GM18505 (cell line): ENCODE measurements at regions not wholly inside any gene's neighbourhood (a gene's known extent, or its start where the extent isn't known, plus 50 kb on each side); places are given as distances from the start of the nearest gene placed in this dataset.
"Not testable (repeated sequence)": the region's sequence is repeated elsewhere in the genome, so short reads cannot be mapped to it uniquely, and the experiment has no call there.

Source experiments
- ATAC-seq: cut with Tn5 transposase; IDR thresholded peaks from one replicate; pipeline ENCODE4 v1.9.1; 2021; ENCODE audit not compliant: unreplicated experiment
- POLR2A ChIP-seq: IDR thresholded peaks from 4 replicates; pipeline ENCODE4 v1.6.1; 2011; ENCODE audit warnings: borderline replicate concordance; ENCODE audit not compliant: insufficient read depth, insufficient read length; ENCODE audit errors: extremely low read depth

DNA sequence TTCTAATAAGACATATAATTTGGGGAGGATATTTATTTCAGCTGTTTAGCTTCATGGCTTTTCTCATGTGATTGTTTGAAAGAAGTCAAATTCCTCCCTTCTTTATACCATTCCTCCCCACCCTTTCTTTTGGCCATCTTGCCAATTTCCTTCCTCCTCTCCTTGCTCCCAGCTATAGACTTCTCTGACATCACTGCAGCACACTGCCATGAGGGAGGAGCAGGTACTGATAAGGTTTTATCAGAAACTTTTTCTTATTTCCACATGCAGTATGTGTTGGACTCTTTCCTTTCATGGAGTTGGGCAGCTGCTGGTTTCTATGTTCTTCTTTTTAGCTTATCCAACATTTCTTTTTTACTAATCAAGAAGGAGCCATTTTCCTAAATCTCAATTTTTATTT, 481.7 kb upstream of the NR3C2 start:
- ATAC-seq: no peak

DNA sequence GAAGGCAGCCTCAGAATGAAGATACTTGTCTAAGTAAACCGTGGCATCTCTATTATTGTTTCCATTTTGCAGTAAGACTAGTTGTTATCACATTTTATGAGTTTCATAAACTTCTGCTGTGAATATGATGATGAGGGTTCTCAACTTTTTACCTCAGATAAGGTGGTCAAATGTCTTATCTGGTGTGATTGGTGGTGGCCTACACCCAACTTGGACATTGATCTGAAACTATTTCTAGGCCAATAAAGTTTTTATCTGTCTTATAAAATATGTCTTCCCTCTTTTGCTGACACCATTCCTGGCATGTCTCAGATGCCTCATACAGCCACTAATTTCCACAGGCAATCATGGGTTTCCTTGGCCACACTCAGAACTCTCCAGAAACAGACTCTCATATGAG, 480.3 kb upstream of the NR3C2 start:
- no peak for TF ChIP-seq POLR2A
- no peak for ATAC-seq

More for the DNA sequence above, 481.7 kb upstream of the NR3C2 start:
- TF ChIP-seq POLR2A: no peak

DNA sequence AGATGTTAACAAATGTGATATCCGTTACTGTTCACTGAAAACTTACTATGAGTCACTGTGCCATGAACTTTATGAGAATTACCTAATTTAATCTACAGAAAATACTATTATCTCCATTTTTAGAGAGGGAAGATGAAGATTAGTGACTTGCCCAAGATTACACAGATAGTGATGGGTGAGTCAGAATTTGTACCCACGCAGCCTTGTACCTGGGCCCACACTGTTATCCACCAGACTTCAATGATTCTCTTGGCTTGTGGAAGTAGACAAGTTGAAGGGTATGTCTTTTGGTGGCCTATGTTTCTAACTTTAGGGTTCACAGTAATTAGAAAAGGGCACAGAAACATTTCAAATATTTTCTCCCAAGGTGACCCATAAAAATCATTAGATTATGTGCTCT, 472.5 kb upstream of the NR3C2 start:
- no peak for TF ChIP-seq POLR2A
- no peak for ATAC-seq

DNA sequence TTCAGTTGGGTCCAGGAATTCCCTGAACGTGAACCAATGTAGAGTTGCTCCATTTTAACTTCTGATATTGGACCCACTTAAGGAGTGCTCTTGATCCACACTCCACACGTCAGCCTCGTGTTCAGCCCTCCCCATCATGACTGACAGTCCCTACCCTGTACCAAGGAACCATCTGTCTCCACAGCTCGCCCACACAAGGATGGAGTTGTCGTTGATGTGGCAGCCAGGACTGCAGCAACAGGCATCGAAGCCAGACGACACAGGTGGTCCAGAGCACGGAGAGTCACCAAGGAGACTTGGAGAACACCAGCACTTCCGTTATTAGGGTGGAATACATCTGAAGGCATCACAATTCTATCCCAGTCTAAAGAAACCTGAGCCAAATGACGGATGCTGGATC, 472.1 kb upstream of the NR3C2 start:
- no peak for TF ChIP-seq POLR2A
- no peak for ATAC-seq

DNA sequence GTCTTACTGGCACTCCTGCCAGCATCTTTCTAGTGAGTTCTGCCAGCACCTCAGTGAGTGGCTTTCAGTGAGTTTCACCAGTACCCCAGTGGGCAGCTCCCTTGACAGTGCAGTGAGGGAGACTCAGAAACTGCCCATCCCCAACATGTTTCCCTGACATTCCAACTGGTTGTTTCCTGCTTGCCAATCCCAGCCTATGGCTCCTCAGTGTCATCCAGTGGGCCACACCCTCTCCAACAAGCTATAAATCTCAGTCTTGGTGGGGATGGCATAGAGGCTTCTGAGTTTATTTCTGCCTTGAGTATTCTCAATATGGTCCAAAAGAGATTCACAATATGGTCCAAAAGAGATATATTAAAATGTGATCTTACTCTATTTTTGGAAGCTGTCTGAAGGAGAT, 461.2 kb upstream of the NR3C2 start:
- no peak for TF ChIP-seq POLR2A
- ATAC-seq: no peak

DNA sequence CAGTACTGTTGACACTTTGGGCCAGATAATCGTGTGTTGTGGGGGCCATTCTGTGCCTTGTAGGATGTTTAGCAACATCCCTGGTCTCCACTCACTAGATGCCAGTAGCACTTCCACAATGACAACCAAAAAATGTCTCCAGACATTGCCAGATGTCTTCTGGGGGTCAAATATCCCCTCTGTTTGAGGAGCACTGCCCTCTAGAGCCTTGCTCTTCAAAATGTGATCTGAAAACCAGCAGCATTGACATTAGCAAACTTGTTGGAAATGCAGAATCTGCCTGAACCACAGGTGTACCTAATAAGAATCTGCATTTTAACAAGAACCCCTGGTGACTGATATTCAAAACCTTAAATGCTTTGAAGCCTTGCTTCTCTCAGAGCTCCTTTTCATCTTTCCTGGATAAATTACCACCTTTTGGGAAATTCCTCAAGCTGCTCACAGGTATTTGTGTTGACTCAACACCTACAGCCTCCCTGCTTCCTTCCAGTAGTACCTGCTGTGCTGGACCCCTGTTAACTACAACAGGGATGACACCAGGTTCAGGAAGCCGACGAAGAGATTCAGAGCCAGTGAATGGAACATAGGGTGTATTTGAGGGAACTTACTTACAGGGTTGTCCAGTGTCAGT, 459.0 kb upstream of the NR3C2 start:
- no peak for ATAC-seq
- TF ChIP-seq POLR2A: no peak

DNA sequence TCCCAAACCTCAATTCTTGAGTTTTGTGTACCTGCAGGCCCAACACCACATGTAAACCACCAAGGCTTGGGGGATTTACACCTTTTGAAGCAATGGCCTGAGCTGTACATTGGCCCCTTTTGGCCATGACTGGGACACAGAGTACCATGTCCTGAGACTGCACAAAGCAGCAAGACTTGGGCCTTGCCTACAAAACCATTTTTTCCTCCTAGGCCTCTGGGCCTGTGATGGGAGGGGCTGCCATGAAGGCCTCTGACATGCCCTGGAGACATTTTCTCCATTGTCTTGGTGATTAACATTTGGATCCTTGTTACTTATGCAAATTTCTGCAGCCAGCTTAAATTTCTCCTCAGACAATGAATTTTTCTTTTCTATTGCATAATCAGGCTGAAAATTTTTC, 455.9 kb upstream of the NR3C2 start:
- not testable (repeated sequence) for ATAC-seq

DNA sequence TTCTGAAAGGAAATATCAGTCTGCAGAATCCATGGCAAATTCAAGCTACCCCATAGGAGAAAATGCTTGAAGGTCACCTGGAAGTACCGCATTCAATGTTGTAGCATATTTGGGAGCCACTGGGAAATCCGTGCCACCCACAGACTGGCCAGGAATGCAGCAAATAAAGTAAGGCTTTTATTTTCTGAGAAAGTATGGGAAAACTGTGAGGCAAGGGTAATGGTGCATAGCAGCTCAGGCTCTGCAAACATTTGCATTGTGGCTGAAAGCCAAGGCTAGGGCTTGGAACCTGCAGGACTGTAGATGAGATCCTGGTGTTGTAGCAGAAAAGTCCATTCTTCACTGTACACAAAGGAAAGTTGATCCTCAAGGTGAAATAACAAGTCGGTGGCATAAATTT, 450.9 kb upstream of the NR3C2 start:
- no peak for TF ChIP-seq POLR2A
- no peak for ATAC-seq

DNA sequence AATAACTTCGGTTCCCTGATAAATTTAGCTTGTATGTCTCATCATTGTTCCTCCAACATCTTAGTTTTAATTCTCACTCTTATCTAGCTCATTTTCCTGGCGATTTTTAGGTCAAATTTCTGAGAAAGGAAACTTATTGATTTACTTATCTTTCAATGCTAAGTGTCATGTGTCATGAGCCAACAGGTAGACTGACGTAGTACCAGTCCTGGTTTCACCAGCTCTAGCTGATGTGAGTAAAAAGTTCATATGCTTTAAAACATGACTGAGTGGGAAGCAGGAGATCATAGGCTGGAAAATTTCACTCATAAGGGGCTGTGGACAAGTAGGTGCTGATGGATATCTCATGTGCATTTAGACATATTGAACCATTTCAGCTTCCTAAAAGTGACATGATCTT, 441.7 kb upstream of the NR3C2 start:
- TF ChIP-seq POLR2A: no peak
- no peak for ATAC-seq

DNA sequence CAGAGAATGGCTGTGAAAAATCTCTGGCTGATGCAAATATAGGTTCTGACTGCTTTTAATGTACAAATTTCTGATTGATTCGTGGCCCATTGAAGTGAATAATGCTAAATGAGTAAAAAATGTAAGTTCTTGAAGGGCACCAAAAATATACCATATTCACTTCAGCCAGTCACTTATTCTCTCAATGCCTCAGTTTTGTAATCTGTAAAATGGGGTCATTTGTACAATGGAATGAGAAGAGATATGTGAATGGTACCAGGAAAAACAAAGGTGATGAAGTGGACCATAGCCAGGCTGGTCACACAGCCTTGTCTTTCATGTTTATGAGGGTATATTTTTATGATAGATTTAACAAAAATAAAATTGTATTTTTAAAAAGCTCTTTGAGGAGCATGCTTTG, 441.2 kb upstream of the NR3C2 start:
- no peak for ATAC-seq

DNA sequence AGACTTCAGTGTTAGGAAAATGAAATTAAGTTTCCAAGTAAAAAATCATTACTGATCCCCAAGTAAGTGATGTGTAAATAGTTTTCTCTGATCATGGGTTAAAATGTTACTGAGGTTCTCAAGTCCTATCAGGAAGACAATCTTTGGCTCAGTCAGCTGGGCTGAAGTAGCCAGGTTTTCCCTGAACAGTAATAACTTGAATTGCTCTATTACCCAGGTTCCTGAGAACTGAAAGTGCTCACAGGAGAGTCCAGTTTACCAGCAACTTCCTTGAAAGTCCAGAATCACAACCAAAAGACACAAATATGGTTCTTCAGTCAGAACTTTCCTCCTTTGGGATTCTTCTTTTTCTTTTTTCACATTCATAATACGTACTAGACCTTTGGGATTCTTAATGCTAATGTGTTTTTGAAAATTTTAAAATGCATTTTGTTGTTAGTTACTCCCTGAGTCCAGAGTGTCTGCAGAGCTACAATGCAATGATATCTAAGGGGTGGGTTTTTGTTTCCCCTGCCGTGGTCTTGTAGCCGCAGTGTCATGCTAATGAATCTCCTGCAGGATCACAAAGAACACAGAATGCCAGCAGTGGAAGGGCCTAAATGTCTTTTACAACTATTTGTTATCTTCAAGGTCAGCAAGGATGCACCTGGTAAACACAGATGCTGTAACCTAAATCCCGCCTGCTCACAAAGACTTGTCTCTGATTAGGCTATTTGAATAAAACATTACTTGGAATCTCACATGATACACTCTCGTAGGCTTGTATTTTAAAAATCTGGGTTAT, 439.8 kb upstream of the NR3C2 start:
- no peak for ATAC-seq
- TF ChIP-seq POLR2A: no peak

More for the DNA sequence above, 441.2 kb upstream of the NR3C2 start:
- no peak for TF ChIP-seq POLR2A

DNA sequence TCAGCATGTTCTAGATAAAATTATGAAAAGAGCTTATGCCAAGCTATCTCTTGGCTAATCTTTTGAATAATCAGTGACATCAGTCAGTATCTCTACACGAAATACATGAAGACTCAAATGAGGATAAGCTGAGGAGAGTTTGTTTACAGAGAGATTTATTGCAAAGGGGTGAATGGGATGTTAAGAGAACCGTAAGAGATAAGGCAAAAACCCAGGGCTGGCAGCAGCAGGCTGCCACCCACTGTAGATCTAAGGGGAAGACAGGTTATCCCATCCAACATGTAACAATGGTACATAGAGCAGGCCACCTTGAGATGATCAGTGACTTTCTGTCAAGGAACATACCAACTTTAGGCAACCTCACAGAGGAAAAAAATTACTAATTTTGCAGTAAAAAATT, 432.1 kb upstream of the NR3C2 start:
- no peak for ATAC-seq
- no peak for TF ChIP-seq POLR2A

DNA sequence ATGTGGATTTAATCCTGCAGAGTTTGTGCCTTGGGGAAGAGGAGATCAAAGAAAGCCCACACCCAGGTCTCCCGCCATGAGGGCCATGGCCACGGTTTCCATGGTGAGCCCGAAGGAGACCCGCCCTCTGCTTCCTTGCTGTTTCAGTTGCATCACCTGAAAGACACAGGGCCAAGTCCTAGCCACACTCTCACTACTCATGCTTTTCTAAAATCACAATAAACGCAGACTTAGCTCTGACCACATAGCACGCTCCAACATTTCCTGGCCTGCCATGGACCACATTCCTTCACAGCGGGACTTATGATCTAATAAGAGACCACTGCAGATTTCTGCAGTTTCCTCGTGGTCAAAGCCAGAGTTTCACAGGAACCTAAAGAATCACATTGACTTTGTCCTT, 426.0 kb upstream of the NR3C2 start:
- no peak for TF ChIP-seq POLR2A
- no peak for ATAC-seq

DNA sequence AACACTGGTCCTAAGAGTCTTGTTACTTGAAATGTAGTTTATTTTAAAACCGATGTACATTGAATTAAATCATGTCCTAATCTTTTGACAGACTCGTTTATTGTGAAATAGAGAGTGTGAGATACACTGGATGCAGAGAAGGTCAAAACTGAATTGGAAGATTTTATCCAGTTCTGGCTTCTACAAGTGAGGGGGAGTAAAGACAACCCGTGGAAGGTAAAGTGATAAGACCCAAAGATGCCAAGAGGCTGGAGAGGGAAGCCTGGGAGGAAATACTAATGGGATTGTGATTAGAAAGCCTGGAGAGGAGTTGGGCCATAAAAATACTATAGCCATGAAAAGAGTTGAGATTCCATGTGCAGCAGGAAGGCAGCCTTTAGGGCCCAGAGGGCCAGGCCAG, 424.5 kb upstream of the NR3C2 start:
- no peak for TF ChIP-seq POLR2A
- no peak for ATAC-seq
